Lung (tissue), 11 donors: ENCODE measurements at regions not wholly inside any gene's neighbourhood (a gene's known extent, or its start where the extent isn't known, plus 50 kb on each side); places are given as distances from the start of the nearest gene placed in this dataset.
A peak's percentile ranks its signal among the peaks of the same experiment; 100 is the strongest.

Source experiments
- ATAC-seq: fragments of 200-7000 bp; cut with Tn5 transposase; one replicate; pipeline ENCODE4 v1.9.1; 2020; ENCODE audit warnings: moderate number of reproducible peaks; ENCODE audit not compliant: insufficient read depth, low FRiP score
- DNase-seq, 3 donors: peaks; one replicate each; pipeline ENCODE4 v3.0.0-alpha.2; 2013 to 2017
- H3K27ac ChIP-seq, 2 donors: one replicate each; pipeline ENCODE4 v1.5.1; 2013; ENCODE audit warnings: mild to moderate bottlenecking in 2 of 2, moderate library complexity in 2 of 2, control low read depth in 1 of 2, inconsistent platforms in 1 of 2, low read depth in 1 of 2, low read length in 1 of 2
- H3K27me3 ChIP-seq, 3 donors: one replicate each; pipeline ENCODE4 v1.5.1; 2013; ENCODE audit warnings: low read length in 2 of 3; ENCODE audit not compliant: control insufficient read depth in 3 of 3, insufficient read depth in 3 of 3
- H3K36me3 ChIP-seq, 4 donors: one replicate each; pipeline ENCODE4 v1.5.1; 2013; ENCODE audit warnings: low read length in 4 of 4, mild to moderate bottlenecking in 1 of 4, moderate library complexity in 1 of 4; ENCODE audit not compliant: control insufficient read depth in 4 of 4, insufficient read depth in 4 of 4
- H3K4me1 ChIP-seq, 5 donors: one replicate each; pipeline ENCODE4 v1.5.1; 2013; ENCODE audit warnings: low read length in 5 of 5, mild to moderate bottlenecking in 2 of 5, moderate library complexity in 1 of 5; ENCODE audit not compliant: control insufficient read depth in 5 of 5, insufficient read depth in 5 of 5
- H3K4me3 ChIP-seq: one replicate; pipeline ENCODE4 v1.5.1; 2013; ENCODE audit warnings: mild to moderate bottlenecking, control low read depth, moderate library complexity
- H3K9ac ChIP-seq, 2 donors: one replicate each; pipeline ENCODE4 v1.5.1; 2013; ENCODE audit warnings: low read length in 2 of 2, control low read depth in 1 of 2; ENCODE audit not compliant: insufficient read depth in 1 of 2
- H3K9me3 ChIP-seq, 4 donors: one replicate each; pipeline ENCODE4 v1.5.1; 2013; ENCODE audit warnings: low read length in 3 of 4, mild to moderate bottlenecking in 1 of 4, moderate library complexity in 1 of 4; ENCODE audit not compliant: control insufficient read depth in 4 of 4, insufficient read depth in 3 of 4
- WGBS, 2 donors: extraction: QIAGEN DNeasy Blood & Tissue Kit; methylation state at CpG; one replicate each; pipeline ENCODE4 v1.1.7; 2013; 5-methylcytosine and 5-hydroxymethylcytosine counted together
- TF ChIP-seq, protein P1 (sequence below): IDR thresholded peaks from 2 replicates; pipeline ENCODE4 v1.5.1; 2012; ENCODE audit warnings: mild to moderate bottlenecking; ENCODE audit errors: control extremely low read depth, extremely low read depth
- donor health status: control.
- donor health status: control.
- donor health status: Bipolar disorder and iron deficiency.
- donor health status: healthy.
- donor health status: DM: yes; HTN: yes; CAD: no.

DNA sequence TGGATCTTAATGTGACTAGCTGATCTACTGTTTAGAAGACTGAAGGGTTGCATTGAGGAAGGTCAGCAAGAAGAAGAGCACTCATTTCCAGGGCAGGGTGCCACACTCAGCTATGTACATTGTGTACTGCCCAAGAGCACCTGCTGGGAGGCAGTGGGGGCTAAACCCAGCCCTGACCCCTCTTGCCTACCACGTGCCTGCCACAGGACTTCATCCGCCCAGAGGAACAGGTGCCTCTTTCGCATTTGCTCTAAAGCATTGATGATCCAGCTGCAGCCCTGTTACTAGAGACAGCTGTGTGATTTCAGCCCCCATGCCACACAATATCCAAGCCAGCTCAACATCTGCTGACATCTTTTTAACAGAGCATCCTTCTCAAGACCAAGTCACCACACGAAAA is 341.8 kb downstream of the LMX1A start:
- Histone ChIP-seq H3K36me3 (no peaks in the 10 kb centered on the region), H3K4me3 (no peak overlapping the region), H3K27me3 (no peaks in the 10 kb centered on the region), H3K27ac (no peak overlapping the region), H3K4me1 (peaks cover 0 to 19% (median 0%) of the 10 kb centered on the region in 5 donors), H3K9ac (no peak overlapping the region), H3K9me3 (no peaks in the 10 kb centered on the region)
- no peak for ATAC-seq
- TF ChIP-seq, protein P1, sequence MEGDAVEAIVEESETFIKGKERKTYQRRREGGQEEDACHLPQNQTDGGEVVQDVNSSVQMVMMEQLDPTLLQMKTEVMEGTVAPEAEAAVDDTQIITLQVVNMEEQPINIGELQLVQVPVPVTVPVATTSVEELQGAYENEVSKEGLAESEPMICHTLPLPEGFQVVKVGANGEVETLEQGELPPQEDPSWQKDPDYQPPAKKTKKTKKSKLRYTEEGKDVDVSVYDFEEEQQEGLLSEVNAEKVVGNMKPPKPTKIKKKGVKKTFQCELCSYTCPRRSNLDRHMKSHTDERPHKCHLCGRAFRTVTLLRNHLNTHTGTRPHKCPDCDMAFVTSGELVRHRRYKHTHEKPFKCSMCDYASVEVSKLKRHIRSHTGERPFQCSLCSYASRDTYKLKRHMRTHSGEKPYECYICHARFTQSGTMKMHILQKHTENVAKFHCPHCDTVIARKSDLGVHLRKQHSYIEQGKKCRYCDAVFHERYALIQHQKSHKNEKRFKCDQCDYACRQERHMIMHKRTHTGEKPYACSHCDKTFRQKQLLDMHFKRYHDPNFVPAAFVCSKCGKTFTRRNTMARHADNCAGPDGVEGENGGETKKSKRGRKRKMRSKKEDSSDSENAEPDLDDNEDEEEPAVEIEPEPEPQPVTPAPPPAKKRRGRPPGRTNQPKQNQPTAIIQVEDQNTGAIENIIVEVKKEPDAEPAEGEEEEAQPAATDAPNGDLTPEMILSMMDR, result no peak
- 82 to 85% methylated on average over 4 of the region's 4 CpGs for WGBS, 2 donors
- DNase-seq, result no peak

DNA sequence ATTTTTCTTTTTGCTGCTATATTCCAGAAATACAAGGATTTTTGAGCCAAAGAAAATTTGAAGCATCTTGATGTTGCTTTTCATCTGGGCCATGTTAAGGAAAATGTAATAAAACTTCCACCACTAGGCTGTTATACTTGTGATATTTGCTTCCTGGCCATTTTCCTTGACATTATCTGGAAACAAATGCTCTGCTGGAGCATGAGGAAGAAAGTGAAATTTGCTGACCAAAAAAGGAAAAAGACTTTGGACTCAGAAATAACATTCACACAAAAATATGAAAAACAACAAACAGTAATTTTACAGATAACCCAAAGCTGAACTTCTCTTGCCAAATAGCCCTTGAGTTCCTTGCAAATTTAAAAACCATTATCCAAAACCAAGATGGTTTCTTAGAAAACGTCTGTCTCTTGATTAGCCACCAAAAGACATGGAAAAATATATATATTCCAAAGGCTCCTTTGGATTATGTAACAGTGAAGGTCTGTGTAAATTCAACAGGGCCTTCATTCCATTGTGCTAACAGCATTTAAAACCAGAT is 344.5 kb downstream of the LMX1A start:
- ATAC-seq (no peak), DNase-seq (peak in 2 of 3 donors; percentile 89 to 92)
- Histone ChIP-seq H3K27me3 (peaks cover 0 to 2% (median 0%) of the 10 kb centered on the region in 3 donors), H3K27ac (no peak overlapping the region), H3K36me3 (no peaks in the 10 kb centered on the region), H3K4me3 (no peak overlapping the region), H3K9ac (no peak overlapping the region), H3K4me1 (peaks cover 0 to 36% (median 0%) of the 10 kb centered on the region in 5 donors), H3K9me3 (no peaks in the 10 kb centered on the region)
- 23 to 55% methylated on average over 1 of the region's 1 CpG for WGBS, 2 donors
- TF ChIP-seq, protein P1, result no peak

- TF ChIP-seq, protein P1, result no peak
- Histone ChIP-seq H3K4me1 (peaks cover 0 to 44% (median 0%) of the 10 kb centered on the region in 5 donors), H3K27me3 (peaks cover 0 to 2% (median 0%) of the 10 kb centered on the region in 3 donors), H3K9me3 (no peaks in the 10 kb centered on the region), H3K9ac (no peak overlapping the region), H3K27ac (no peak overlapping the region), H3K36me3 (no peaks in the 10 kb centered on the region), H3K4me3 (no peak overlapping the region)
- ATAC-seq, result no peak
- WGBS, 2 donors, result 69 to 80% methylated on average over 1 of the region's 1 CpG
- no peak for DNase-seq
Measured at GRCh38 chr1:165011186-165011585, 345.3 kb downstream of the LMX1A start.
